Fibroblast of villous mesenchyme (primary cell): ENCODE measurements at regions not wholly inside any gene's neighbourhood (a gene's known extent, or its start where the extent isn't known, plus 50 kb on each side); places are given as distances from the start of the nearest gene placed in this dataset.

Experiments
- DNase-seq: peaks from one replicate; pipeline ENCODE4 v3.0.0-alpha.2; 2010; ENCODE audit warnings: low read depth
- H3K4me3 ChIP-seq: 2 replicates; pipeline ENCODE4 v1.5.1; 2011; ENCODE audit warnings: low read depth, mild to moderate bottlenecking, low read length
- TF ChIP-seq, protein P1 (sequence below): IDR thresholded peaks from 2 replicates; pipeline ENCODE4 v1.5.1; 2012; ENCODE audit warnings: low read depth, mild to moderate bottlenecking, low read length; ENCODE audit not compliant: insufficient read depth

DNA sequence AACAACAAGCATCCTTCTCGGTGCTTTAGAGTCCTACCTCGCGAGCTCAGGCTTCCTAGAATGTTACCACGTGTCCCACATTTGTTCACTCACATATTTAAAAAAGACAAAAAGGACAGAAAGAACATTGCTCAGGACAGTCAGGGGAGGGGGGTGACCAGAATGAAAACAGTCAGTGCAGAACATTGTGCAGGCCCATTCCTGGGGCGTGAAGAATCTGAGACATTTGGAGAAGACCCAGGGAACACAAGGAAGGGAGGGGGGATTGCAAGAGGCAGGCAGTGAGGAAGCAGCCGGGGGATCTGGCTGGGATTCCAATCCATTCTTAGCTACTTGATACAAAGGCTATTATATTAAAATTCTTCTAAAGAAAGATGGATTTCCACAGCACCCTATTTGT lies 270.4 kb upstream of the CITED2 start:
- TF ChIP-seq, protein P1, sequence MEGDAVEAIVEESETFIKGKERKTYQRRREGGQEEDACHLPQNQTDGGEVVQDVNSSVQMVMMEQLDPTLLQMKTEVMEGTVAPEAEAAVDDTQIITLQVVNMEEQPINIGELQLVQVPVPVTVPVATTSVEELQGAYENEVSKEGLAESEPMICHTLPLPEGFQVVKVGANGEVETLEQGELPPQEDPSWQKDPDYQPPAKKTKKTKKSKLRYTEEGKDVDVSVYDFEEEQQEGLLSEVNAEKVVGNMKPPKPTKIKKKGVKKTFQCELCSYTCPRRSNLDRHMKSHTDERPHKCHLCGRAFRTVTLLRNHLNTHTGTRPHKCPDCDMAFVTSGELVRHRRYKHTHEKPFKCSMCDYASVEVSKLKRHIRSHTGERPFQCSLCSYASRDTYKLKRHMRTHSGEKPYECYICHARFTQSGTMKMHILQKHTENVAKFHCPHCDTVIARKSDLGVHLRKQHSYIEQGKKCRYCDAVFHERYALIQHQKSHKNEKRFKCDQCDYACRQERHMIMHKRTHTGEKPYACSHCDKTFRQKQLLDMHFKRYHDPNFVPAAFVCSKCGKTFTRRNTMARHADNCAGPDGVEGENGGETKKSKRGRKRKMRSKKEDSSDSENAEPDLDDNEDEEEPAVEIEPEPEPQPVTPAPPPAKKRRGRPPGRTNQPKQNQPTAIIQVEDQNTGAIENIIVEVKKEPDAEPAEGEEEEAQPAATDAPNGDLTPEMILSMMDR, result no peak
- no peak overlapping the region for H3K4me3 ChIP-seq
- DNase-seq, result peak; percentile 74

DNA sequence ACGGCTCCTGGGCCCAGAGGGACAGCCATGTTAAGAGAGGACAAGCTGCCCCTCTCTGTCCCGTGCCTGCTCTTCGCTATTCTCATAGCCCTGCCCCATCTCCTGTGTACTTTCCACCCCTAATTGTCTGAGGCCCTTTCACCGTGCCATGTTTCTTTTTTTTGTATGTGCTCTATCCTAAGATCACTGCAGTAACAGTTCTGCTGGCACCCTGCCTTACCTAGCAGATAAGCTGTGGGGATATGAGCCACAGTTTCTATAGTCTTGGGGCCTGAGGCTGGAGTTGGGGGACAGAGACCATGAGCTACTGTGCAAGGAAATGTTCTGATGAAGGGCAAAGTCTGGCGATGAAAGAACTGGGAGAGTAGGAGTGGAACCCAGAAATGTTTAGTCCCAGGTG lies 269.5 kb upstream of the CITED2 start:
- DNase-seq, result no peak
- TF ChIP-seq, protein P1, result no peak
- H3K4me3 ChIP-seq, result no peak overlapping the region

DNA sequence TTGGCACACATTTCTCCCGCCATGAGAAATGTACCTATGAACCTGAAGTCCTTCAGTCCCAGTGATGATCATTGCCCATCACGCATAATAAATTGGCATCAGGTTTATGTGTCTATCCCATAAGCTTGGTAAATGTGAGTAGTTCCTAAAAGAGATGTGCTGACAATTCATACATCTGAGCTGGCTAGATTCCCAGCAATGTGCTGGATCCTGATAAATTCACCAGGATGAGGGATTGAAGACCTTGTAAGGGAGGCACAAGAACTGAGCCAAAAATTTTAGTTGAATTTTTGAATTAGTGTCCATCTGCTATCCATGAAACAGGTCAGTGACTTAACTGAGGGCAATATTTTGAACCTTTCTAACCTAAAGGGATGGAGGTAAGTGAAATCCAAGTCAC lies 267.9 kb upstream of the CITED2 start:
- TF ChIP-seq, protein P1, result no peak
- H3K4me3 ChIP-seq, result no peak overlapping the region
- DNase-seq, result no peak

DNA sequence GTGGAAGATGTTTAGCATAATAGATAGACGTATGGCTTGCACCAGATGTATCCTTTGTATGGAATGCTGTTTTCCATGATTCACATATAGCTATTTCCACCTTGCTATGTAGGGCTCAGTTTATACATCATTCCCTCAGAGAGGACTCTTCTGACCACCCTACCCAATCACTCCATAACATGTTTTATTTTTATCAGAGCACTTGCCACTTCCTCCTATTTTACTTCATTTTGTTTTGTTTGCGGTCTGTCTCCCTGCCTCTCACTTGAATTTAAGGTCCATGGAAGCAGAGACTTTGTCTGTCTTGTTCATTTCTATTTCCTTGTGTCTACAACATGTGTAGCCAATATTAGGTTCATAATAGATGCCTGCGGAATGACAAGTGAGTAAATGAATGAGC lies 266.9 kb upstream of the CITED2 start:
- H3K4me3 ChIP-seq, result no peak overlapping the region
- TF ChIP-seq, protein P1, result no peak
- DNase-seq, result no peak

DNA sequence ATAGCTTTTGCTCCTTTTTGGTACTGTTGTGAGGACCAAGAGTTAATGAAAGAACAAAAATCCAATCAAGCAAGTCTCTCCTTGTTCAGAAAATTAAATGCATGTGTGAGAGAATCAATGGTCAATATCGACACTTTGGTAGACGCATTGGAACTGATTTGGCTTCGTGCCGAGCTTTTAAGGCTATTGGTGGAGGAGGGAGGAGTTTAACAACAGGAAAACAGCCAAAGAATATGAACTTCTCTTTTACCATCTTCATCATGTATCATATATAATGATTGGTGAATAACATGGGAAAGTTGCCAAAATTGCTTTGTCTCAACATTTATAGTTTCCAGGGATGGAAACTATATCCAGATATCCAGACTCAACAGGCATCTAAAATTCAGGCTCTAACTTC lies 266.5 kb upstream of the CITED2 start:
- no peak for DNase-seq
- no peak overlapping the region for H3K4me3 ChIP-seq
- TF ChIP-seq, protein P1, result no peak

DNA sequence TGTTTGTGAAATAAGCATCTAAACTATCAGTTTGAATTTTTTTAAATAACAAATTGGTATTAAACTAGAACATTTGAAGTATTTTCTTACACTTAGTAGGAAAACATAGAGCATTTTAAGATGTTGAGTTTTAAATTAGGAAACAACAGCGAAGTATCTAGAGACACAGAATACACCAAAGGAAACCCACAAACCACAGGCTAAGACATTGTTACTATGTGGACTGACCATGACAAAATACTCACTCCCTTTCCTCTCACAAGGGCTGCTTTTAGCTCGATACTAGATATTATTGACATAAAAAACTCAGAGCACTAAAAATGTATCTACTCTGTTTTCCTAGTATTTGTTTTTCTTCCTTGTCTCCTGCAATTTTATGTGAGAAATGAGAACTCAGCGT lies 266.0 kb upstream of the CITED2 start:
- TF ChIP-seq, protein P1, result no peak
- no peak for DNase-seq

DNA sequence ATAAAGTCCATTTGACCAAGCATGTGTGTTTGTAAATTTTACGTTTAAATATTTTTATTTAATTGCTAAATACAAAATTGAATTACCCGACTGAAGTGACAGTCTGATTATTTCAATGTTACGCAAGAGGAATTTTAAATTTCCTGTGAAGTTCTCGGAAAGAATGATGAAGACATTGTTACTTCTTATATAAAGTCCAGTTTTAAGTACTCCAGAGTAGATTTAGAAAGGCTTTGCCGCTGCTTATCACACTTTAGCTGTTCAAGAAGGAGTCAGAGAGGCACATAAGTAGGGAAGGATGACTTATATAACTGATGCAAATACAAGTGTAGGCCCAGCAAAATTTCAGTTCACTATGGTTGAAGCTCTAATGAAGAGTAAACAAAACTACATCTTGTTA lies 265.1 kb upstream of the CITED2 start:
- TF ChIP-seq, protein P1, result no peak
- no peak overlapping the region for H3K4me3 ChIP-seq
- no peak for DNase-seq

More for the DNA sequence above, 266.0 kb upstream of the CITED2 start:
- no peak overlapping the region for H3K4me3 ChIP-seq
